Sigmoid colon (tissue), 6 donors: ENCODE measurements at regions not wholly inside any gene's neighbourhood (a gene's known extent, or its start where the extent isn't known, plus 50 kb on each side); places are given as distances from the start of the nearest gene placed in this dataset.

Experiments
- DNase-seq: peaks from one replicate; pipeline ENCODE4 v3.0.0-alpha.2; 2019
- H3K27ac ChIP-seq, 4 donors: fragments of 200-600 bp; sonication (generic); one replicate each; pipeline ENCODE4 v1.5.1; 2016 to 2019; ENCODE audit warnings: mild to moderate bottlenecking in 1 of 4
- H3K27me3 ChIP-seq, 3 donors: fragments of 200-600 bp; sonication (generic); one replicate each; pipeline ENCODE4 v1.5.1; 2019; ENCODE audit warnings: mild to moderate bottlenecking in 1 of 3
- H3K36me3 ChIP-seq, 4 donors: fragments of 200-600 bp; sonication (generic); one replicate each; pipeline ENCODE4 v1.5.1; 2016 to 2019
- H3K4me1 ChIP-seq, 4 donors: fragments of 200-600 bp; sonication (generic); one replicate each; pipeline ENCODE4 v1.5.1; 2017 to 2019
- H3K4me3 ChIP-seq, 4 donors: fragments of 200-600 bp; sonication (generic); one replicate each; pipeline ENCODE4 v1.5.1; 2017 to 2019; ENCODE audit warnings: mild to moderate bottlenecking in 2 of 4, moderate library complexity in 1 of 4
- H3K9me3 ChIP-seq, 4 donors: fragments of 200-600 bp in 3 of 4; sonication (generic) in 3 of 4; one replicate each; pipeline versions ENCODE4 v1.5.1 to v1.6.1; 2013 to 2019
- EP300 ChIP-seq, 4 donors: sonication (generic); formaldehyde crosslinking; IDR thresholded peaks; one replicate each; pipeline ENCODE4 v1.6.1; 2017; ENCODE audit warnings: antibody characterized with exemption in 4 of 4
- POLR2A ChIP-seq, 2 donors: fragments of 450-650 bp; IDR thresholded peaks; one replicate each; pipeline ENCODE4 v1.6.1; 2016; ENCODE audit warnings: antibody characterized with exemption in 2 of 2, mild to moderate bottlenecking in 2 of 2, moderate library complexity in 2 of 2
- POLR2AphosphoS5 ChIP-seq, 4 donors: sonication (generic); formaldehyde crosslinking; IDR thresholded peaks; one replicate each; pipeline ENCODE4 v1.6.1; 2017; ENCODE audit warnings: antibody characterized with exemption in 4 of 4
- WGBS, 2 donors: extraction: QIAGEN DNeasy Blood & Tissue Kit; methylation state at CpG; one replicate each; pipeline ENCODE4 v1.1.7; 2013; 5-methylcytosine and 5-hydroxymethylcytosine counted together
- intact Hi-C: fragments of 100-400 bp; cut with DNase I; formaldehyde crosslinking; loops from one replicate; pipeline ENCODE4 v1.15.1; 2023
- TF ChIP-seq, protein P1 (sequence below), 4 experiments: fragments of 450-650 bp in 3 of 4; fragments of 200-600 bp in 1 of 4; IDR thresholded peaks; one replicate each; pipeline ENCODE4 v1.5.1; 2016 to 2019; ENCODE audit warnings: antibody characterized with exemption in 4 of 4, mild to moderate bottlenecking in 3 of 4, moderate library complexity in 2 of 4
- donor health status: healthy with polysubstance abuse.
- donor health status: healthy.

DNA sequence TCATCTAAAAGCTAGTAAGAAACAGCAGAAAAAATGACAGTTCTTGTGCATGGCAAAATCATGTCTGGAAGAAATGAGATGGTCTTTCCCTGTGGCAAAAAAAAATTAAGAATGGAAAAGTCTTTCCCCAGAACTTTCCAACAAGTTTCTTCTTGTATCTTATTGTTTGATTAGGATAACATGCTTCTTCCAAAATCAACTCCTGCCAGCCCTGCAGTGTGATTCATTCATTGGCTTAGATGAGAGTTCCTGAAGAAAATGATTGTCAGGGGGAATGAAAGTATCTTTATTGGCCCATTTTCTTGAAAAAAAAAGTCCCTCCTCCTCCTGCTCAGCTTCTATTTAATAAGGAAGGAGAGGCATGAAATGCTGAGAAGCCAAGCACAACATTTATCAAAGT lies 407.7 kb downstream of the ARAP2 start:
- H3K36me3 ChIP-seq = no peaks in the 10 kb centered on the region
- DNase-seq = no peak
- intact Hi-C loops = no loop called here
- H3K27ac ChIP-seq = no peak overlapping the region
- H3K9me3 ChIP-seq = no peaks in the 10 kb centered on the region
- TF ChIP-seq, protein P1, sequence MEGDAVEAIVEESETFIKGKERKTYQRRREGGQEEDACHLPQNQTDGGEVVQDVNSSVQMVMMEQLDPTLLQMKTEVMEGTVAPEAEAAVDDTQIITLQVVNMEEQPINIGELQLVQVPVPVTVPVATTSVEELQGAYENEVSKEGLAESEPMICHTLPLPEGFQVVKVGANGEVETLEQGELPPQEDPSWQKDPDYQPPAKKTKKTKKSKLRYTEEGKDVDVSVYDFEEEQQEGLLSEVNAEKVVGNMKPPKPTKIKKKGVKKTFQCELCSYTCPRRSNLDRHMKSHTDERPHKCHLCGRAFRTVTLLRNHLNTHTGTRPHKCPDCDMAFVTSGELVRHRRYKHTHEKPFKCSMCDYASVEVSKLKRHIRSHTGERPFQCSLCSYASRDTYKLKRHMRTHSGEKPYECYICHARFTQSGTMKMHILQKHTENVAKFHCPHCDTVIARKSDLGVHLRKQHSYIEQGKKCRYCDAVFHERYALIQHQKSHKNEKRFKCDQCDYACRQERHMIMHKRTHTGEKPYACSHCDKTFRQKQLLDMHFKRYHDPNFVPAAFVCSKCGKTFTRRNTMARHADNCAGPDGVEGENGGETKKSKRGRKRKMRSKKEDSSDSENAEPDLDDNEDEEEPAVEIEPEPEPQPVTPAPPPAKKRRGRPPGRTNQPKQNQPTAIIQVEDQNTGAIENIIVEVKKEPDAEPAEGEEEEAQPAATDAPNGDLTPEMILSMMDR (IDR thresholded peaks at IDR 0.05) = no peak
- no peak for TF ChIP-seq POLR2A (IDR thresholded peaks at IDR 0.05)
- TF ChIP-seq EP300 (IDR thresholded peaks at IDR 0.05) = no peak
- H3K27me3 ChIP-seq = no peaks in the 10 kb centered on the region
- no peaks in the 10 kb centered on the region for H3K4me1 ChIP-seq
- no peak overlapping the region for H3K4me3 ChIP-seq

DNA sequence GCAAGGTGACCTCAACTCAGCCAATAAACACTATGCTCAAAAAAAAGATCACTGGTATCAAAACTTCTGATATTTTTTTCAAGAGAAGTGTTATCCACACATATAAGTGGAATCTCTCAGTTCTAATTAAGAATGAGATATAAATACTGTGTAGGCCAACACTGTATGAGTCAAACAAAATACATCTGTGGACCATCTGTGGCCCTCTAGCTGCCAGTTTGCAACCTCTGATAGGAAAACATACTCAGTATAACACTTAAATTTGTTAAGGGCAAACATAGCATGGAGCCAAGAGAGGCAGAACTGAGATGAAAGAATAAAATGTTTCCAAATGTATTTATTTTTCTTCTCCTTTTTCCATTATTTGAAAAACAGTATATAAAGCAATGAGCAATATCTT lies 377.3 kb downstream of the ARAP2 start:
- H3K9me3 ChIP-seq = no peaks in the 10 kb centered on the region
- no peaks in the 10 kb centered on the region for H3K4me1 ChIP-seq
- no peak for TF ChIP-seq POLR2A (IDR thresholded peaks at IDR 0.05)
- no peak for TF ChIP-seq EP300 (IDR thresholded peaks at IDR 0.05)
- intact Hi-C loops = no loop called here
- H3K4me3 ChIP-seq = no peak overlapping the region
- H3K36me3 ChIP-seq = no peaks in the 10 kb centered on the region
- no peak overlapping the region for H3K27ac ChIP-seq
- no peak for DNase-seq
- no peaks in the 10 kb centered on the region for H3K27me3 ChIP-seq

GRCh38 chr4:35872273-35872672 lies 372.0 kb downstream of the ARAP2 start:
- intact Hi-C loops = no loop called here
- 94 to 98% methylated on average over 1 of the region's 1 CpG for WGBS, 2 donors
- Histone ChIP-seq H3K27me3 (no peaks in the 10 kb centered on the region), H3K9me3 (no peaks in the 10 kb centered on the region), H3K27ac (no peak overlapping the region), H3K36me3 (no peaks in the 10 kb centered on the region), H3K4me3 (no peak overlapping the region), H3K4me1 (no peaks in the 10 kb centered on the region)
- TF ChIP-seq EP300 (IDR thresholded peaks at IDR 0.05) = no peak
- TF ChIP-seq, protein P1 (IDR thresholded peaks at IDR 0.05) = no peak
- DNase-seq = no peak

DNA sequence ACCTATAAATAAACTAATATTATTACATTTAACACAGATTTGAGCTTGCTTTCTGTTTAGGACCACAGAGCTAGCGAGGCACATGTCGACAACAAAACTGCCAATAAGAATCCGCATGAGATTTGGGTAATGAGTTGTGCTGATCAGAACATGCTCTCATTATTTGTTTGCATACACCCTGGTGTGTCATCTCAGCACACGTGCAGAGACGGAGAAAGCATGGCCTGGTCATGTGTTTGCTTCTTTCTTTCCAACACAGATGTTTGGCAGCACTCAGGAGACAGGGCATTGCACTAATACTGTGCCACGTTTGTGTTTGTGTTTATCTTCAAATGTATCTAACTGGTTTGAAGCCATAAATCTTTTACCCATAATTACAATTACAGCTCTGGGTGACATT lies 364.8 kb downstream of the ARAP2 start:
- 71 to 80% methylated on average over 6 of the region's 6 CpGs for WGBS, 2 donors
- DNase-seq = no peak
- Histone ChIP-seq H3K4me3 (no peak overlapping the region), H3K9me3 (no peaks in the 10 kb centered on the region), H3K27ac (no peak overlapping the region), H3K4me1 (no peaks in the 10 kb centered on the region), H3K36me3 (no peaks in the 10 kb centered on the region), H3K27me3 (no peaks in the 10 kb centered on the region)
- TF ChIP-seq POLR2A (IDR thresholded peaks at IDR 0.05) (no peak), POLR2AphosphoS5 (IDR thresholded peaks at IDR 0.05) (no peak), EP300 (IDR thresholded peaks at IDR 0.05) (no peak)
- TF ChIP-seq, protein P1 (IDR thresholded peaks at IDR 0.05) = no peak
- intact Hi-C loops = no loop called here

GRCh38 chr4:35883108-35883507 lies 361.2 kb downstream of the ARAP2 start:
- WGBS, 2 donors = 6 to 49% methylated on average over 1 of the region's 1 CpG
- TF ChIP-seq, protein P1 (IDR thresholded peaks at IDR 0.05) = no peak
- TF ChIP-seq EP300 (IDR thresholded peaks at IDR 0.05) (no peak), POLR2A (IDR thresholded peaks at IDR 0.05) (no peak), POLR2AphosphoS5 (IDR thresholded peaks at IDR 0.05) (no peak)
- Histone ChIP-seq H3K4me1 (no peaks in the 10 kb centered on the region), H3K36me3 (no peaks in the 10 kb centered on the region), H3K9me3 (no peaks in the 10 kb centered on the region), H3K27me3 (no peaks in the 10 kb centered on the region), H3K4me3 (no peak overlapping the region), H3K27ac (no peak overlapping the region)
- no peak for DNase-seq
- intact Hi-C loops = no loop called here
